Spleen (tissue), 11 donors: ENCODE measurements at regions not wholly inside any gene's neighbourhood (a gene's known extent, or its start where the extent isn't known, plus 50 kb on each side); places are given as distances from the start of the nearest gene placed in this dataset.

ENCODE experiments used
- DNase-seq: peaks from one replicate; pipeline ENCODE4 v3.0.0-alpha.2; 2020
- H3K27ac ChIP-seq, 8 donors: fragments of 200-600 bp; sonication (generic) in 7 of 8; 1 replicate in 4 of 8; 2 replicates in 4 of 8; pipeline versions ENCODE4 v1.5.0 to v1.8.0; 2016 to 2021; ENCODE audit warnings: inconsistent platforms in 4 of 8, mild to moderate bottlenecking in 4 of 8, moderate library complexity in 1 of 8
- H3K27me3 ChIP-seq, 7 donors: fragments of 200-600 bp; sonication (generic) in 6 of 7; replicated peaks in 1 of 7; 1 replicate in 4 of 7; 2 replicates in 3 of 7; pipeline versions ENCODE4 v1.5.0 to v1.8.0; 2016 to 2021; ENCODE audit warnings: inconsistent platforms in 3 of 7, mild to moderate bottlenecking in 1 of 7
- H3K36me3 ChIP-seq, 6 donors: fragments of 200-600 bp; sonication (generic) in 5 of 6; 1 replicate in 4 of 6; 2 replicates in 2 of 6; pipeline versions ENCODE4 v1.5.0 to v1.8.0; 2016 to 2021; ENCODE audit warnings: inconsistent platforms in 2 of 6
- H3K4me1 ChIP-seq, 6 donors: fragments of 200-600 bp; sonication (generic) in 5 of 6; 1 replicate in 3 of 6; 2 replicates in 3 of 6; pipeline versions ENCODE4 v1.5.0 to v1.8.0; 2016 to 2021; ENCODE audit warnings: inconsistent platforms in 3 of 6
- H3K4me3 ChIP-seq, 8 donors: fragments of 200-600 bp; sonication (generic) in 7 of 8; 1 replicate in 4 of 8; 2 replicates in 4 of 8; pipeline versions ENCODE4 v1.5.0 to v1.8.0; 2016 to 2021; ENCODE audit warnings: inconsistent platforms in 4 of 8, mild to moderate bottlenecking in 4 of 8, moderate library complexity in 2 of 8
- H3K9me3 ChIP-seq, 8 donors: fragments of 200-600 bp; sonication (generic) in 7 of 8; 1 replicate in 4 of 8; 2 replicates in 4 of 8; pipeline versions ENCODE4 v1.5.0 to v1.8.0; 2016 to 2021; ENCODE audit warnings: inconsistent platforms in 4 of 8
- POLR2A ChIP-seq, 3 donors: fragments of 450-650 bp; IDR thresholded peaks; one replicate each; pipeline ENCODE4 v1.5.1; 2017; ENCODE audit warnings: antibody characterized with exemption in 3 of 3, mild to moderate bottlenecking in 1 of 3
- POLR2AphosphoS5 ChIP-seq, 3 donors: sonication (generic); formaldehyde crosslinking; IDR thresholded peaks; one replicate each; pipeline ENCODE4 v1.5.1; 2017; ENCODE audit warnings: antibody characterized with exemption in 3 of 3
- WGBS, 5 donors: extraction: QIAGEN DNeasy Blood & Tissue Kit in 3 of 5; methylation state at CpG; one replicate each; pipeline versions ENCODE4 v1.1.5 to v1.1.7; 2013 to 2018; 5-methylcytosine and 5-hydroxymethylcytosine counted together
- intact Hi-C: fragments of 100-400 bp; cut with DNase I; formaldehyde crosslinking; loops from one replicate; pipeline ENCODE4 v1.15.0; 2023; ENCODE audit warnings: low total_unique reads
- TF ChIP-seq, protein P1 (sequence below), 11 experiments: fragments of 200-600 bp in 7 of 11; fragments of 450-650 bp in 4 of 11; sonication (generic) in 4 of 11; IDR thresholded peaks in 8 of 11; conservative IDR thresholded peaks in 3 of 11; 1 replicate in 7 of 11; 2 replicates in 4 of 11; pipeline versions ENCODE4 v1.4.0 to v1.8.0; 2016 to 2021; ENCODE audit warnings: antibody characterized with exemption in 11 of 11, inconsistent platforms in 4 of 11, mild to moderate bottlenecking in 1 of 11
- donor health status: healthy with polysubstance abuse.
- donor health status: DM: no; HTN: no; CAD: no; lungs with moderate emphysema.
- donor health status: DM: no; HTN: no; CAD: no.
- donor health status: Bipolar disorder and iron deficiency.
- donor health status: healthy.
- donor health status: DM: no; HTN: no; CAD: no.
- donor health status: DM: yes; HTN: yes; CAD: no.

DNA sequence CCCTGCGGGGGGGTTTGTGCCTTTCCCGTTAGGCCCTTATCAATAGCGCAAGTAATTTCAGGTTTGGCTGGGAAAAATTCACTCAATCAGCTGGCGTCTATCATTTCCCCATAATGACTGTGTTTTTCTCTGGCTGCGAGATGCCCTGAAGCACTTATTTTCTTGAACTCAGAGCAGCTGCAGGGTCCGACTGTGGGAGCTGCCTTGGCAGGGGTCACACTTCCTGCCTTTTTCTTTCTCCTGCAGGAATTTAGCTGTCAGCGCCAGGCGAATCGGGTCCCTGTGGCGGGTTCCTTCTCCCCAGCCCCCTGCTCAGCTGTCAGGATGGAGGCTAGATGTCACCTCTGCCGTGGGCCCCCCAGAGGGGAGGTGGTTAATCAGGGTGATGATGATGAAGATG lies 81.3 kb upstream of the HPCAL1 start:
- DNase-seq: peak; percentile 63
- Histone ChIP-seq H3K9me3 (no peaks in the 10 kb centered on the region), H3K36me3 (no peaks in the 10 kb centered on the region), H3K4me1 (peaks cover 0 to 10% (median 0%) of the 10 kb centered on the region in 6 donors), H3K27me3 (peaks cover 0 to 8% (median 0%) of the 10 kb centered on the region in 7 donors), H3K4me3 (no peak overlapping the region), H3K27ac (no peak overlapping the region)
- no peak for TF ChIP-seq POLR2AphosphoS5 (IDR thresholded peaks at IDR 0.05)
- TF ChIP-seq POLR2A (IDR thresholded peaks at IDR 0.05): no peak
- TF ChIP-seq, protein P1, sequence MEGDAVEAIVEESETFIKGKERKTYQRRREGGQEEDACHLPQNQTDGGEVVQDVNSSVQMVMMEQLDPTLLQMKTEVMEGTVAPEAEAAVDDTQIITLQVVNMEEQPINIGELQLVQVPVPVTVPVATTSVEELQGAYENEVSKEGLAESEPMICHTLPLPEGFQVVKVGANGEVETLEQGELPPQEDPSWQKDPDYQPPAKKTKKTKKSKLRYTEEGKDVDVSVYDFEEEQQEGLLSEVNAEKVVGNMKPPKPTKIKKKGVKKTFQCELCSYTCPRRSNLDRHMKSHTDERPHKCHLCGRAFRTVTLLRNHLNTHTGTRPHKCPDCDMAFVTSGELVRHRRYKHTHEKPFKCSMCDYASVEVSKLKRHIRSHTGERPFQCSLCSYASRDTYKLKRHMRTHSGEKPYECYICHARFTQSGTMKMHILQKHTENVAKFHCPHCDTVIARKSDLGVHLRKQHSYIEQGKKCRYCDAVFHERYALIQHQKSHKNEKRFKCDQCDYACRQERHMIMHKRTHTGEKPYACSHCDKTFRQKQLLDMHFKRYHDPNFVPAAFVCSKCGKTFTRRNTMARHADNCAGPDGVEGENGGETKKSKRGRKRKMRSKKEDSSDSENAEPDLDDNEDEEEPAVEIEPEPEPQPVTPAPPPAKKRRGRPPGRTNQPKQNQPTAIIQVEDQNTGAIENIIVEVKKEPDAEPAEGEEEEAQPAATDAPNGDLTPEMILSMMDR (IDR thresholded peaks at IDR 0.05 in 8 of 11, conservative IDR thresholded peaks at IDR 0.05 in 3 of 11): no peak
- intact Hi-C loops: no loop called here
- 53 to 79% (median 73%) methylated on average over 11 of the region's 11 CpGs for WGBS, 5 donors

DNA sequence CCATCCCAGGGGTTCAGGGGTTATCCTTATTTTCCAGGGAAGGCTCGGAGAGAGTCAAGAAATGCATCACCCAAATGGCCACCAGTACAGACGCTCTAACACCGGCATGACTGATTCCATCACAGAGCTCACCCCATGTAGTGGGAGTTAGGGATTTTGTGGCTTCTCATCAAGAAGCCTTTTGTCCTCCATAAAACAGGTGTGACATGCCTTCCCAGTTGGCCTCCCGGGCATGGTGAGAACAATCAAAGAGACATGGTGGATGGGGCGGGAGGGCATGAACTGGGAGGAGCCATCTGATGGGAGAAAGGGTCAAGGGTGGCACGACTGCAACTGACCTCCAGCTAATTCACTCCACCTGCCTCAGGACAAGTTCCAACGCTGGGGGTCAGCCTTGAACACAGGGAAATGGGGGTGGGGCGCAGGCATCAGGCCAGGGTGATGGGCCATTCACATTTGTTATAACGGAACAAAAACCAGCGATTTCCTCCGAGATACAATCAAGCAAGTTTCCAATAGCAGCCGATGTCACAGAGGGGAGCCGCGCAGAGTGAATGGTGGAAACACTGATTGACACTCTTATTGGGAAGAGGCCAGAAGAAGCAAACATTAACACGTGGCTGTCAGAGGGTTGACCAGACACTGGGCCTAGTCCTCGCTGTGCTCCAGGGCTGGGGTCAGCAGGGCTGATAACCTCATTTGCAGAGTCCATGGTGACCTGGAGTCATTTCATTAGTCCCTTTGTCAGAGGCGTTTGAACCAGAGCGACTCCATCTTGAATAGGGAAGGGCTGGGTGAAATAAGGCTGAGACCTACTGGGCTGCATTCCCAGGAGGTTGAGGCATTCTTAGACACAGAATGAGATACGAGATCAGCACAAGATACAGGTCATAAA lies 80.5 kb upstream of the HPCAL1 start:
- Histone ChIP-seq H3K36me3 (no peaks in the 10 kb centered on the region), H3K27me3 (peaks cover 0 to 8% (median 0%) of the 10 kb centered on the region in 7 donors), H3K27ac (no peak overlapping the region), H3K9me3 (no peaks in the 10 kb centered on the region), H3K4me3 (no peak overlapping the region), H3K4me1 (peaks cover 0 to 10% (median under 1%) of the 10 kb centered on the region in 6 donors)
- TF ChIP-seq POLR2A (IDR thresholded peaks at IDR 0.05) (no peak), POLR2AphosphoS5 (IDR thresholded peaks at IDR 0.05) (no peak)
- TF ChIP-seq, protein P1 (IDR thresholded peaks at IDR 0.05 in 8 of 11, conservative IDR thresholded peaks at IDR 0.05 in 3 of 11): no peak
- peak; percentile 53 for DNase-seq
- intact Hi-C loops: no loop called here
- WGBS, 5 donors: 84 to 88% (median 85%) methylated on average over 19 of the region's 19 CpGs

DNA sequence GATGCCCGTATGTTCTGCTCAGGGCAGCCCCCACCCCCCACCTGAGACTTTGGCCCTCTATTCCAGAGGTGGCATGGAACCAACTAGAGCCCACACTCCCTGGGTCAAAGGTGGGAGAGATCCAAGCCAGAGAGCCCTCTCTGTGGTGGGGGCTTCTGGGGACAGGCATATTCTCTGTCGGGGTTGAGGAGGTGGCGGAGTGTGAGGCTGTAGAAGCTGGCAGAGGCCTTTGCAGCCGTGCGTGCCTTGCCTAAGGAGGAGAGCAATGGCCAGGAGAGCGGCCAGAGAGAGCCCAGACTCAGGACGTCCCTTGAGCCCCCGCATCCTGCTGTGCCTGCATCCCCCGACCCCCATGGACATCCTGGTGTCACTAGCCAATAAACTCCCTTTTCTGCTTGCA lies 79.2 kb upstream of the HPCAL1 start:
- no peaks in the 10 kb centered on the region for H3K36me3 ChIP-seq
- no peak overlapping the region for H3K27ac ChIP-seq
- peak; percentile 51 for DNase-seq
- H3K4me1 ChIP-seq: peaks cover 0 to 10% (median 2%) of the 10 kb centered on the region in 6 donors
- H3K27me3 ChIP-seq: peaks cover 0 to 8% (median 0%) of the 10 kb centered on the region in 7 donors
- TF ChIP-seq POLR2AphosphoS5 (IDR thresholded peaks at IDR 0.05): no peak
- TF ChIP-seq, protein P1 (IDR thresholded peaks at IDR 0.05 in 8 of 11, conservative IDR thresholded peaks at IDR 0.05 in 3 of 11): no peak
- TF ChIP-seq POLR2A (IDR thresholded peaks at IDR 0.05): no peak
- intact Hi-C loops: no loop called here
- H3K4me3 ChIP-seq: no peak overlapping the region
- no peaks in the 10 kb centered on the region for H3K9me3 ChIP-seq
- WGBS, 5 donors: 75 to 91% (median 81%) methylated on average over 9 of the region's 9 CpGs
